Hindlimb muscle (tissue), 1 donor: ENCODE measurements at regions not wholly inside any gene's neighbourhood (a gene's known extent, or its start where the extent isn't known, plus 50 kb on each side); places are given as distances from the start of the nearest gene placed in this dataset.
"Not testable (repeated sequence)": the region's sequence is repeated elsewhere in the genome, so short reads cannot be mapped to it uniquely, and the experiment has no call there.

ENCODE experiments used
- DNase-seq: peaks from one replicate; pipeline ENCODE4 v3.0.0-alpha.2; 2013

DNA sequence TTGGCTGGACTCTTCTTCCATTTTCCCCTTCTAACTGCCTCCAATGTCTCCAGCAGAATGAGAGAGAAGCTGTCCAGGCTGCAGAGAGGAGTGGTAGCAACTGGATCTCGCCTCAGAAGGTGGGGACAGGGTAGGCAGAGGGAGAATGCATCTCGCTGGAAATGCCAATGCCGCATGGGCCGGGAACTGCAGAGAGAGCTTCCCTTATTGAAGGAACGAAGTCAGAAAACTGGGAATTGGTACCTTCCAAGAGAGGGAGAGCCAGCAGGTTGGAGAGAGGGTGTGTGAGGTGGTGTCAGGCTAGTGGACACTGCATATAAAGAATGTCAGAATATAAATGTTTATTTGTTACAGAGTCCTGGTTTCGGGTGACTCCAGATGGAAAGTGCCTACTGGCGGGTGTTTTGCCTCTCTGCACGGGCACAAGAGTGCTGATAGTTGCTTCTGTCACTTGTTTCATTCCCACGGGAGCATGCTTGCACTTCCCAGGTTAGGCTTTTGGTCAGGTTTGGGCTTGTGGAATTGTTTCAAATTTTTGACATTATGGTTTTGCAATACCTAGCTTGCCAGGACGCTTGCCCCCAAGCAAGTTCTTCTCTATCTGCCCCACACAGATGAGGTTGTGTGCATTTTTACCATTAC is 156.8 kb upstream of the STS start:
- DNase-seq = no peak

DNA sequence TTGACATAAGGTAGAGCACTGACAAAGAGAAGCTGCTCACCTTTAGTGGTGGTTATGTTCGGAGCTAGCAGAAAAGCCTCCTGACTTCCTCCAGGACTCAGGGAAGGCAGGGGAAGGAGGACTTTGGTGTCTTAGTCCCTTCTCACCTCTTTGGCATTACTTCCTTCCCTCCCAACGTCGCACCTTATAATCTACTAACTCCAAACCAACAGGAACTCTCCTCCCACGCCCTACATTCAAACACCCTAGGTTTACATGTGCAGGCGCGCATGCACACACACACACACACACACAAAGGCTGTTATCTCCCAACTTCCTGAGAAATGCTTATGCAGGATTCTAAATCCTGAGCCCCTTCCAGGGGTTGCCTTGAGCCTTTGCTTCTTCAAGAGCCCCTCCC is 157.7 kb upstream of the STS start:
- DNase-seq = no peak

DNA sequence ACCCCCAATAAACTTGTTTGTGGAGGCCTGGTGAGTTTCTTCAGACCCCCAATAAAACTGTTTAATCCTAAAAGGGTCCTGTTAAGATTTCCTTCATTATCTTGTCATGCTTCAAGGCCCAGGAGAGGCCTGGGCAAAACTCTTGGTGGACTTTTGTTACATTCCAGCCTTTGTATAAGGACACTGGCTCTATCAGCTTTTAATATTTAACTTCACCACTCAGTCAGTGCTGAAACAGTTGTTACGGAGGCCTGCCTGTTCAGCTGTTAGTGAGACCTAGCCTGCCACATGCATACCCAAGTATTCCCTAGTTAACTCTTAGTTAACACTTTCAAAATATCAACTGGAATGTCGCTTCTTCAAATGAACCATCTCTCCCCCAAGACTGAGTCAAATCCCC is 158.8 kb upstream of the STS start:
- DNase-seq = not testable (repeated sequence)

DNA sequence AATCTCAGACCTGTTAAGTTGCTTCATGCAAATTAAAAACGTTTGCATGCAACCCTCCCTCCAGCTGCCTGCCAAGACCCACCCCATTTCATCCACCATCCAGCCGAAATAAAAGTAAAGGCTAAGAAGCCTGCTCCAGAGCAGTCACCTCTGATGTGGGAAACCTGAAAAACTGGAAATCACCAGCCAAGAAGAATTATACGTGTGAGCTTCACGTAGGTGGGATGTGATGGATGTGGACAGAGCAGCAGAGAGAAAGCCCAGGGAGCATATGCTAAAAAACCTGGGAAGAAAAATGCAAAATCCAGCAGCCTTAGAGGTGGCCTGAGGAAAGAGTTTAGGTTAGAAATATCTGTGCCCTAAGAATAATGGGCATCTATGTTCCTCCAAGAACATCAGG is 160.6 kb upstream of the STS start:
- no peak for DNase-seq

DNA sequence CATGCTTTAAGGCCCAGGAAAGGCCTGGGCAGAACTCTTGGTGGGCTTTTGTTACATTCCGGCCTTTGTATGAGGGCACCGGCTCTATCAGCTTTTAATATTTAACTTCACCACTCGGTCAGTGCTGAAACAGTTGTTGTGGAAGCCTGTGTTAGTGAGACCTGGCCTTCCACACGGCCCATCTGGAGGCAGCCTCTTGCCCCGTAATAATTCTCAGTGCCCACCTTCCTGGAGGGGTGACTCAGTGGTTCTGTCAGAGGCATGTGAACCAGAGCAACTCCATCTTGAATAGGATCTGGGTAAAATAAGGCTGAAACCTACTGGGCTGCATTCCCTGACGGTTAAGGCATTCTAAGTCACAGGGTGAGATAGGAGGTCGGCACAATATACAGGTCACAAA is 162.0 kb upstream of the STS start:
- no peak for DNase-seq

DNA sequence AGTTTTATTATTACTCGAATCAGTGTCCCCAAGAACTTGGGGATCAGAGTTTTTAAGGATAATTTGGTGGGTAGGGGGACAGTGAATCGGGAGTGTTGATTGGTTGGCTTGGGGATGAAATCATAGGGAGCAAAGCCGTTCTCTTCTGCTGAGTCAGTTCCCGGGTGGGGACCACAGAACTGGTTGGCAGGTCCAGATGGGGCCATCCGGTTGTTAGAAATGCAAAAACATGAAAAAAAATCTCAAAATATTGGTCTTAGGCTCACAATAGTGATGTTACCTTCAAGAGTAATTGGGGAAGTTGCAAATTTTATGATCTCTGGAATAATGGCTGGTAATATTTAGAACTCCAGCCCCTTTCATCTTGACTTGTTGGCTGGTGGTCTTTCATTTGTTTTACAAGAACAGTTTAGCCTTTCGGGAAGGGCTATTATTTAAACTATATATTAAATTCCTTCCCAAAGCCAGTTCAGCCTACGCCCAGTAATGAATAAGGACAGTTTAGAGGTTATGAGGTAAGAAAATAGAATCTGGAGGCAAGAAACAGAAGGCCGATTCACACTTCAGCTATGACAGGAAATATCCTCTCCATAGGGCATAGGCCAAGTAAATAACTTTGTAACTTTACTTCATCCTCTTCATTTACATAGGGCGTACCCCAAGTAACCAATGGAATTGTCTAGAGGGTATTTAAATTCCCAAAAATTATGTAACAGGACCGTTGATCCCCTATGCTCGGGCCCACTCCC is 164.1 kb upstream of the STS start:
- no peak for DNase-seq

DNA sequence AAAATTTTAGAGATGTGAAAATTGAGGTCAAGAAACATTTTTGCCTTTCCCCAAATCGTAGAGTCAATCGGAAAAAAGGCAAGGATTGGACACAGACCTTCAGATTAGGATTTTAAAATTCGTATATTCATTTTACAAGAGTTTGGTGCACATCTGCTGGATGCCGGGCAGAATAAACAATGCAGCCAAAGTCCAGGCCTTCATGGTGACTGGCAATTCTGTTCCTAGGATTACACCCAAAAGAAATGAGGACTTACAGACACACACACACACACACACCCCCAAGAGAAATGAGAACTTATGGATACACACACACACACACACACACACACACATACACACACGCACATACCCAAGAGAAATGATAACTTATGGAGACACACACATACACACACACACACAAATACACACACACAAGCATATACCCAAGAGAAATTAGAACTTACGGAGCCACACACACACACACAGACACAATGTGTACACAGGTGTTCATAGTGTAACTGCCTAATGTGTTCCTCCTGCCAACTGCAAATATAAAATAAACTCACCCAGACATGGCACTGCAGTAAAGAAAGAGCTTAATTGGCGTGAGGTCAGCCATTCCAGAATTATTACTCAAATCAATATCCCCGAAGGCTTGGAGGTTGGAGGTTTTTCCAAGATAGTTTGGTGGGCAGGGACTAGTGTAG is 165.7 kb upstream of the STS start:
- no peak for DNase-seq

DNA sequence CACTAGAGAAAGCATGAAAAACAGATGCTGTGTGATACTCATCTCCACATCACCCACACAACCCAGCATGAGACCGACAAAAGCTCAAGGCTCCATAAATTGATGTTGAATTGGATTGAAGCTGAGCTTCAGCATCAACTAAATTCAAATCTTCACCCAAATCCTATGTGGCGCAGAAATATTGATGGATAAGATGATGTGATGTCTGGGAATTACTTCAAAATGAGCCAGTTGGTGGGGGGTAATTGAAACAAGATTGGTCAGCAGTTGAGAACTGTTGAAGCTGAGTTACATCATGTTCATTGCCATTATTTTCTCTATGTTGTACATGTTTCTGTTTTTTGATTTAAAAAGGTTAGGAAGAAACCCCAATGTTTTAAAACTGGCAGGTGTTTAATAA is 166.5 kb upstream of the STS start:
- DNase-seq = no peak

DNA sequence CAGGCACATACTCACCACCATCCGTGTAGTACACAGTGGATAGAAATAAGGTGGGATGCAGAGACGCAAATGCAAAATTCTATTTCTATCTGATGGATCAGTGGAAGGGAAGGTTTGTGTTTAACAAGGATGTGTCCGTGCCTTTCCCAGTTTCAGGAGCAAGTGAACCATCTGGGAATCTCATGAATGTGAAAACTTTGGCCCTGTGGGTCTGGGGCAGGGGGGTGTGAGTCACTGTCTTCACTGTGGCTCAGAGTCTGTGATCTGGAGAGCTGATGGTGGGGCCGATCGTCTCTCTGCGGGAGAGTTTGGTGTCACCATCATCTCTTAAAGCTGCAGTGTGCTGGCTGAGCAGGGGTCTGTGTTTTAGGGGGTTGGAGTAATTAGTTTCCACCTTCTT is 179.3 kb upstream of the STS start:
- no peak for DNase-seq

DNA sequence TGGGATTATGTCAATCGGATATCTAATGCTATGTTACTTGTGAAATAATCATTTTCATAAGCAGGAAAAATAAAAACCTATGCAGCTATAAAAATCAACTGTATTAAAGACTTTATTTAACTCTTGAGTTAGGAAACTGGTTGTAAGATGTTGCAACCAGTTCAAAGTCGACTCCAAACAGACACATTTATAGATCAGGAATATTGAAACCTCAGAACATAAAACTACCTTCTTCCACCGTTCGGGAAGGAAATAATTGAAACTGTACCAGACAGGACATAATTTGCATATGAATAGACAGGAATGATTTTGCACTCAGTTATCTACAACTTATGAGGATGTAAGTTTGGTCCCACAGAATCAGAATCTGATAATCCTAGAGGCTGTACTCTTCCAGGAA is 181.8 kb upstream of the STS start:
- DNase-seq = no peak

DNA sequence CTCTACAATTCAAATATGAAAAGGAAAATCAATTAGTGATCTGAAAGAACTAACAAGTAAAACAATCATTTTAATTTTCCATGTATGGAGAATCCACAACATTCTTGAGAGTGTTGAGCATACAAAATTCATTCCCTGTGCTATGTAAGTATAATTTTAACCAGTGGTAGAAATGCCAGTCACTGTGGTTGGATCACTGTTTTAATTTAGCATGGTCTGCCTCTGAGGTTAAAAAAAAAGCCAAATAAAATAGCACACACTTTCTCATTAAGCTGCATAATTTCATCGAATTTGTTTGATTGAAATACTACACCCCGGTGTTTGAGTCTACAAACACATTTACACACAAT is 185.5 kb upstream of the STS start:
- DNase-seq = no peak

DNA sequence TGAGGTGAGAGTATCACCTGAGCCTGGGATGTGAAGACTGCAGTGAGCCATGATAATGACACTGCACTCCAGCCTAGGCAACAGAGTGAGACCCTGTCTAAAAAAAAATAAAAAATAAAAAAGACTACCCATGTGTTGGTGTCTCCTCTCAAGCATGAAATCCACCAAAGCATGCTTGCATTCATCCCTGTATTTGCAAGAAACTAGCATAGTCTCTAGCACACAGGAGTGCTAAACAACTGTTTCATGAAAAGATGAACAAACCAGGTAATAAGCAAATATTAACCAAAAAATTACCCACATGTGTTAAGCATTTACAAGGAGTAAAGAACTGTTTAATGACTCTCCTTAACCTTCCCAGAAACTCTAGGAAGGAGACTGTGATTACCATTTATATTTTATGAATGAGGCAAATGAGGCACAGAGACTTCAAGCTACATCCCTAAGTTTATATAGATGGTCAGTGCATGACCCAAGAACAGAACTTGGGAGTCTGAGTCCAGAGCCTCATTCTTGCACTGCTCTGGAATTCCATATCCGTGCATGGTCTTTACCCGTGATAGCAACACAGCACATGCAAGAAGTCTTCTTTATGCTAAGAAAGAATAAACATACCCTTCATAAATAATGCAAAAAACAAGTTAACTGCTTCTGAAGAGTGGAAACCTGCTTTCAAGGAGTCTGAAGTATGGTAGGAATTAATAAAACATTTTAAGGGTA is 186.1 kb upstream of the STS start:
- DNase-seq = no peak

DNA sequence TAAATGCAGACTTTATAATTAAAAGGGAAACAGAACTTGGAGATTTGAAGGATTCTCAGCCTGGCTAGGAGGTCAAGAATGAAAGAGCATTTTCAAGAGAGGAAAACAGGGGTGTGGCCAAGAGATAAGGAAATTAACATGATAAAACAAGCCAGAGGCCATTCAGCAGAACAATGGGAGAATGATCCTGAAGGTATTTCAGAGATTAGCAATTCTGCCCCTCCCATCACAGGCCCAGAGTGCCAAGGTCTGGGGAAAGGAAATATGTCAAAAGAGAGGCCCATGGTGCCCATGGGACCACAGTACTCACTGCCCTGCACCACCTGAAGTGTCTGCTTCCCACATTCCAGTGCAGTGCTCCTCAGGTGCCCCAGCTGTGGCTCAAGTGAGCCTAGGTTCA is 188.5 kb upstream of the STS start:
- DNase-seq = no peak

DNA sequence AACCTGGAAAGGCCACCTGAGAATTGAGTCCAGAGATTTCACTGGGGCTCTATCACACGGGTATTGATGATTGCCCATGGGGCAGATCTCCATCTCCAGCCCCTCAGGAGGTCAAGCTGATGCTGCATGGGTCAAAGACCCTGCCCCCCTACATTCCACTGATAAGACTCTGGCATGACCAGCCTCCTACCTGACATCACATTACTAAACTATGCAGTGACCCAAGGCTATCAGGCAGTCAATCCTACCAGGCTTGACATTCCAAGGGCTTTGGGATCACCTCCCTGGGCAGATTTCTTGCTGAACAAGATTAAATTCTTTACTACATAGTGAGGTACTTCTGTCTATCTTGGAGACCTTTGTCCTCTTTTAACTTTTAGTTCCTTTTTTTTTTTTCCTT is 192.7 kb upstream of the STS start:
- no peak for DNase-seq

DNA sequence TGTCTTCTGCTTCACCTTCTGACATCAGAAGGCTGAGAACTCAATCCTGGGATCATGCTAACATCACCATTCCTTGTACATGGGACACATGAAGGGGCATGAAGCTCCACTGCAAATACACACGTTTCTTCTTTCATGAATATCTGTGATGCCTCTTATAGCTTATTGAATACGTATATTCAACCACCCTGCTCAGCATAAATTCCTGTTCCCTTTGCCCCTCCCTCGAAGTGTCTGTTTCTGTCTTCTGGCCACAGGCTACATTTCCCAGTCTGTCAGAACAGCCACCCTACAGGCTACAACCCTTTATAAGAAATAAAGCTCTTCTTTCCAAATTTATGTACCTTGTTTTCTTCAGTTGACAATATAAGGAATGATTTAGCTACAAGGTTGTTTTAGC is 201.3 kb upstream of the STS start:
- no peak for DNase-seq

DNA sequence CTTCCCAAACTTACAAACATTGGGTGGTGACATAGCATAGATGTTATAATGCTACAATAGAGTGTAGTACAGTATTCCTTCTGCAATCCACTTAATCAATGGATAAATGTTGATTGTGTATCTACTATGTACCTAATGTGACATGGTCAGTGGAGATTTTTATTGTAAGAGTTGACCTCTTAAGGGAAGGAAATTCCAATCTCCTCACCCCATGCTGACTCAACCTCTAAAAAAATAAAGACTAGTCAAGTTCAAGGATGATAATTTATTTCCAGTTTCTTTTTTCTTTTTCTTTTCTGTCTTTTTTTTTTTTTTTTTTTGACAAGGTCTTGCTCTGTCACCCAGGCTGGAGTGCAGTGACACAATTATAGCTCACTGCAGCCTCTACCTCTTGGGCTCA is 206.5 kb upstream of the STS start:
- DNase-seq = no peak

DNA sequence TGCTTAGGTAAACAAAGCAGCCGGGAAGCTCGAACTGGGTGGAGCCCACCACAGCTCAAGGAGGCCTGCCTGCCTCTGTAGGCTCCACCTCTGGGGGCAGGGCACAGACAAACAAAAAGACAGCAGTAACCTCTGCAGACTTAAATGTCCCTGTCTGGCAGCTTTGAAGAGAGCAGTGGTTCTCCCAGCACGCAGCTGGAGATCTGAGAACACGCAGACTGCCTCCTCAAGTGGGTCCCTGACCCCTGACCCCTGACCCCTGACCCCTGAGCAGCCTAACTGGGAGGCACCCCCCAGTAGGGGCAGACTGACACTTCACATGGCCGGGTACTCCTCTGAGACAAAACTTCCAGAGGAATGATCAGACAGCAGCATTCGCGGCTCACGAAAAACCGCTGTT is 214.6 kb upstream of the STS start:
- DNase-seq = not testable (repeated sequence)

DNA sequence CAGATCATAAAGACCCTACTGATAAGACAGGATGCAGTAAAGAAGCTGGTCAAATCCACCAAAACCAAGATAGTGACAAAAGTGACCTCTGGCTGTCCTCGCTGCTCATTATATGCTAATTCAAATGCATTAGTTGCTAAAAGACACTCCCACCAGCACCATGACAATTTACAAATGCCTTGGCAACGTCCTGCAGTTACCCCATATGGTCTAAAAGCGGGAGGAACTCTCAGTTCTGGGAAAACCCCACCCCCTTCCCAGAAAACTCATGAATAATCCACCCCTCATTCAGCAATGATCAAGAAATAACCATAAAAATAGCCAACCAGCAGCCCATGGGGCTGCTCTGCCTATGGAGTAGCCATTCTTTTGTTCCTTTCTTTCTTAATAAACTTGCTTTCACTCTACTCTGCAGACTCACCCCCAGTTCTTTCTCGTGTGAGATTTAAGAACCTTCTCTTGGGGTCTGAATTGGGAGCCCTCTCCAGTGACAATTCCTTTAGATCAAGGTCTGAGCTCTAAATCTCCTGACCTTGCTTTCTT is 217.1 kb upstream of the STS start:
- no peak for DNase-seq

DNA sequence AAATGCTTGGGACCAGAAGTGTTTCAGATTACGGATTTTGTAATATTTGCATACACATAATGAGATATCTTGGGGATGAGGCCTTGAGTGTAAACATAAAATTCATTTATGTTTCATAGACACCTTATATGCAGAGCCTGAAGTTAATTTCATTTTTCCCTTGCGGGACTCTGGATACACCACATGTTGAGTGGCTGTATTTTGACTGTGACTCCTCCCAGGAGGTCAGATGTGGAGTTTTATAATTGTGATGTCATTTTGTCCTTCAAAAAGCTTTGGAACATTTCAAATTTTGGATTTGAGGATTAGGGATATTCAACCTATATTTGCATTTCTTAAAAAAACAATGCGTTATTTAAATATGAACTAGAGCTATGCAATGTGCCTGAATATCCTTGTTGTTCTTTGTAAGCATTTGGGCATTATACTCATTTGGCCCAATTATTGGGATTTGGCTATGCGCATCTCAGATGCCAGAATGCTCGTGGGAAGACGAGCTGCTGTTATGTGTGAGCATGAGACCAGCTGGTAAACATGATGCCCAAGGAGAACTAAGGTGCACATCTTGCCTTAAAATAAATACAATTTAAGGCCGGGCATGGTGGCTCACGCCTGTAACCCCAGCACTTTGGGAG is 223.0 kb upstream of the STS start:
- DNase-seq = no peak

DNA sequence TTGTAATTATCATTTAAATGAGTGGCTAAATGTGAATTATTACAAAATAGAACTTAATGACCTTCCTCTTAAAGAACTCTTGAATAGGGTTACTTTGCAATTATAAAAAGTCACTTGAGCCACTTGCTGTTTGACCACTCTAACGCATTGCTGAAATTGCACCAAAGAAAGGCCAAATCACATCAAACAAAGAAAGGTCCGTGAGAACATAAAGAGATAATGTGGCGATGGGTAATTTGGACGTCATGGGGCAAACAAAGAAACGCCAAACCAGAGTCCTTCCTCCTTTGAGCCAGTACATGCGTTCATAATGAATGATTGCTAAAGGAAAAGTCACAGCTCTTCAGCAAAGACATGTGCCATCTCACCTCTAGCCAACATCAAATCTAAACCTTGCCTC is 229.8 kb upstream of the STS start:
- DNase-seq = no peak

DNA sequence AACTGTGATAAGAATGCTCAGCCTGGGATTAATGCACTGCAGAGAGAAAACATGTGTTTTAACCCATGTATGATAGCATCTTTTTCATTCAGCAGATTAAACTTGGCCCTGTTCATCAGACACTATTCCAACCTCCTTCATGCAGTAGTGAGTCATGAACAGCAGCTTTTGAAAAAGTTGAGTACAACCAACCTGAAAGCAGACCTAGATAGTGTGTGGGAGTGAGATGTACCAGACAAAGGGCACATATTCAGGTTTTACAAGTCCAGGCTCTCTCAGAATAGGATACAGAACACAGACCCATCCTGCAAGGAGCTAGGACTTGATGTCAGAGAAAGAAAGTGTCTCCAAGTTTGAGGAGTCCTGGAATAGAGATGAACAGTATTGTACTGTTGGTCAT is 237.3 kb upstream of the STS start:
- DNase-seq = no peak

DNA sequence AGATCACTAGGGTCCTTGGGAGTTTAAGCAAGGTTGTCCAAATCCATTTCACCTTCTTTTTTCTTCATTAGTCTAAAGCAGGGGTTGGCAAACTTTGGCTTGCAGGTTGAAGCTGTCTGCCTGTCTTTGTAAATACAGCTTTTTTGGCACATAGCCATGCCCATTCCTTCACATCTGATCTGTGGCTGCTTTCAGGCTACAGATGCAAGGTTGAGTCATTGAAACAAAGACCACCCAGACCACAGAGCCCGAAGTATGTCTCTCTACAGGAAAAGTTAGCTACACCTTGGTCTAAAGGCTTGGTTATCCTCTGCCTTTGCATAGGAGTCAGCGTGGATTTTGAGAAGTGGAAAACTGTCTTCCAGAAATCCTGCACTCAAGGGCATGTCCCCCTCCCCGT is 238.1 kb upstream of the STS start:
- no peak for DNase-seq

DNA sequence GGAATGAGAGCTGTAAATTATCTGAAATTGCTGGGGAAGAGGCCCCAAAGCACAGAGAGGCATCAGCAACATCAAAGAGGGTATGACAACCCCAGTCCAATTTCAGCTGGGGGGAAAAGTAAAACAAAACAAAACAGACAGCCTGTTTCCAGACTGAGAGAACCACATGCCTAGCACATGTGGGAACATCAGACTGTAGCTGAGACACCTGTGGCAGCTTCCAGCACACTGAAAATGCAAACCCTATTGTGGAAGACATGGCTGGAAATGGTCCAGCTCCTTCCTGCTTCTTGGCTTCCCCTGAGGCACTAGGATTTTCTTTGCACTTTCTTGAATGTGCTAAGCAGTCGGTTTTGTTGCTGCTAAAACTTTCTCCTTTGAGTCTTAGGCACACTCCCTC is 240.9 kb upstream of the STS start:
- DNase-seq = no peak
